ENCODE measurements at regions not wholly inside any gene's neighbourhood (a gene's known extent, or its start where the extent isn't known, plus 50 kb on each side); places are given as distances from the start of the nearest gene placed in this dataset. TPM values are rescaled to one million over a fixed set of nuclear protein-coding genes. Genes with fewer than 3 reads are reported as not detected.

Small RNA genes in the stretch of these regions (microRNA-seq; reads per million reads assigned to microRNA genes)
- gene MIR3924 (ENCODE audit: borderline microRNAs expressed, borderline replicate concordance): not detected

All from CD4-positive, alpha-beta T cell (primary cell).